K562 (cell line): ENCODE measurements at regions not wholly inside any gene's neighbourhood (a gene's known extent, or its start where the extent isn't known, plus 50 kb on each side); places are given as distances from the start of the nearest gene placed in this dataset.

Experiments used
- ATAC-seq: fragments of 200-7000 bp; cut with Tn5 transposase; 3 replicates; pipeline ENCODE4 v1.9.1; 2020; ENCODE audit warnings: moderate library complexity
- BruUV-seq: library from RNA; stranded (reverse); fragments of 400-500 nt; replicated peaks from 2 replicates; lab custom pipeline; 2021; lab: Mats Ljungman, UMichigan
- CTCF ChIA-PET: fragments of 300-600 bp; formaldehyde crosslinking; extraction: SDS; loops from one replicate; lab custom pipeline; 2021; ENCODE audit warnings: low intra/inter-chr PET ratio; lab: Yijun Ruan, JAX
- POLR2A ChIA-PET: fragments of 300-600, 350-650 bp; sonication (Branson Sonifier 250); formaldehyde crosslinking; extraction: SDS; loops from one replicate; lab custom pipeline; 2021; ENCODE audit warnings: antibody characterized with exemption, inconsistent platforms; lab: Yijun Ruan, JAX
- DNase-seq, 4 experiments: peaks; one replicate each; pipeline versions ENCODE4 v3.0.0 to v3.0.0-alpha.2; 2011 to 2018; ENCODE audit warnings: low spot score in 3 of 4, mixed read lengths in 3 of 4; ENCODE audit errors: extremely low read depth in 1 of 4
- FAIRE-seq: peaks from 2 replicates; lab custom pipeline; 2011; peaks lifted over from hg19 to GRCh38; lab: Jason Lieb, UNC
- H2AFZ ChIP-seq: 2 replicates; pipeline ENCODE4 v1.6.0; 2011; ENCODE audit warnings: low read depth, low read length, control low read depth, inconsistent platforms
- H3K27ac ChIP-seq: fragments of 200-600 bp; 3 replicates; pipeline ENCODE4 v1.8.0; 2011; ENCODE audit warnings: low read depth, mild to moderate bottlenecking, control low read depth, inconsistent platforms, low read length, moderate library complexity, mixed read lengths; ENCODE audit errors: extremely low read depth
- H3K27me3 ChIP-seq, 2 experiments: fragments of 300-600 bp in 1 of 2; 2 replicates in 1 of 2; 3 replicates in 1 of 2; pipeline versions ENCODE4 v1.6.0 to v1.8.0; 2011; ENCODE audit warnings: inconsistent platforms in 2 of 2, low read length in 2 of 2, mild to moderate bottlenecking in 1 of 2, mixed read lengths in 1 of 2, moderate library complexity in 1 of 2; ENCODE audit not compliant: control insufficient read depth in 2 of 2, insufficient read depth in 2 of 2
- H3K36me3 ChIP-seq: fragments of 300-600 bp; 3 replicates; pipeline ENCODE4 v1.8.0; 2011; ENCODE audit warnings: mild to moderate bottlenecking, low read length, inconsistent platforms; ENCODE audit not compliant: control insufficient read depth, insufficient read depth
- H3K4me1 ChIP-seq, 2 experiments: fragments of 200-600 bp in 1 of 2; replicated peaks in 1 of 2; 2 replicates in 1 of 2; 3 replicates in 1 of 2; pipeline versions ENCODE4 v1.5.1 to v1.8.0; 2011; ENCODE audit warnings: inconsistent platforms in 2 of 2, low read length in 2 of 2, mild to moderate bottlenecking in 1 of 2, mixed read lengths in 1 of 2, moderate library complexity in 1 of 2; ENCODE audit not compliant: control insufficient read depth in 2 of 2, insufficient read depth in 2 of 2
- H3K4me2 ChIP-seq: 2 replicates; pipeline ENCODE4 v1.6.1; 2011; ENCODE audit warnings: low read length, control low read depth, inconsistent platforms, mixed read lengths; ENCODE audit not compliant: insufficient read depth
- H3K4me3 ChIP-seq: fragments of 200-600 bp; sonication (generic), shearing (Covaris generic); 2 replicates; pipeline ENCODE4 v1.5.1; 2016; ENCODE audit warnings: control low read depth, inconsistent platforms
- H3K79me2 ChIP-seq: fragments of 200-600 bp; 3 replicates; pipeline ENCODE4 v1.8.0; 2011; ENCODE audit warnings: low read length, inconsistent platforms; ENCODE audit not compliant: control insufficient read depth, insufficient read depth
- H3K9ac ChIP-seq, 2 experiments: 2 replicates each; pipeline versions ENCODE4 v1.6.0 to v1.6.1; 2011; ENCODE audit warnings: low read depth in 2 of 2, low read length in 2 of 2, control low read depth in 1 of 2, inconsistent platforms in 1 of 2, mild to moderate bottlenecking in 1 of 2, mixed read lengths in 1 of 2; ENCODE audit not compliant: insufficient read depth in 1 of 2
- H3K9me1 ChIP-seq: one replicate; pipeline ENCODE4 v1.6.0; 2011; ENCODE audit warnings: inconsistent platforms, mild to moderate bottlenecking, low read length, moderate library complexity; ENCODE audit not compliant: control insufficient read depth, insufficient read depth
- H3K9me3 ChIP-seq: replicated peaks from 2 replicates; pipeline ENCODE4 v1.5.1; 2011; ENCODE audit warnings: low read depth, low read length, inconsistent platforms; ENCODE audit not compliant: control insufficient read depth, insufficient read depth
- H4K20me1 ChIP-seq: replicated peaks from 2 replicates; pipeline ENCODE4 v1.6.1; 2011; ENCODE audit warnings: low read length, inconsistent platforms, mixed read lengths; ENCODE audit not compliant: control insufficient read depth, insufficient read depth
- CCNT2 ChIP-seq: IDR thresholded peaks from 2 replicates; pipeline ENCODE4 v1.6.1; 2011; ENCODE audit warnings: borderline replicate concordance, low read depth, mild to moderate bottlenecking, moderate library complexity, mixed read lengths, low read length; ENCODE audit not compliant: insufficient read length; ENCODE audit errors: extremely low read depth
- ETS2 ChIP-seq: IDR thresholded peaks from 2 replicates; pipeline ENCODE4 v1.6.1; 2016; ENCODE audit warnings: borderline replicate concordance, missing genetic modification characterization, mild to moderate bottlenecking, moderate library complexity, missing compliant biosample characterization; ENCODE audit not compliant: poor library complexity, severe bottlenecking
- ETV5 ChIP-seq: sonication (generic); formaldehyde crosslinking; IDR thresholded peaks from 2 replicates; pipeline ENCODE4 v1.4.0; 2020; ENCODE audit warnings: low read depth, mild to moderate bottlenecking, missing genetic modification reagents
- MEF2A ChIP-seq: IDR thresholded peaks from 2 replicates; pipeline ENCODE4 v1.6.1; 2011; ENCODE audit warnings: low read depth, mild to moderate bottlenecking, low read length, moderate library complexity; ENCODE audit not compliant: control insufficient read depth
- RBBP5 ChIP-seq: fragments of 200-600 bp; sonication (generic); IDR thresholded peaks from 2 replicates; pipeline ENCODE4 v1.6.1; 2012; ENCODE audit warnings: borderline replicate concordance, mild to moderate bottlenecking, low read length, control low read depth, inconsistent platforms; ENCODE audit not compliant: insufficient read depth, poor library complexity, severe bottlenecking
- ZFP30 ChIP-seq: fragments of 250-450 bp; sonication (Bioruptor Pico); IDR thresholded peaks from 2 replicates; pipeline ENCODE4 v1.8.0; 2022; ENCODE audit warnings: moderate library complexity, mild to moderate bottlenecking, inconsistent platforms, borderline replicate concordance
- ZNF3 ChIP-seq: fragments of 250-450 bp; sonication (Bioruptor Pico); IDR thresholded peaks from 2 replicates; pipeline ENCODE4 v1.5.0; 2021; ENCODE audit warnings: mild to moderate bottlenecking, moderate library complexity
- ZNF764 ChIP-seq: fragments of 250-450 bp; sonication (Bioruptor Pico); IDR thresholded peaks from 2 replicates; pipeline ENCODE4 v1.4.0; 2020; ENCODE audit warnings: low read depth, mild to moderate bottlenecking, moderate library complexity
- ZNF830 ChIP-seq: fragments of 250-450 bp; sonication (Bioruptor Pico); IDR thresholded peaks from 2 replicates; pipeline ENCODE4 v1.5.0; 2021; ENCODE audit warnings: mild to moderate bottlenecking
- WGBS: fragments of 100-300 bp; shearing (Covaris generic); methylation state at CpG from one replicate; pipeline ENCODE4 v1.1.6; 2016; ENCODE audit warnings: low coverage, mixed read lengths; ENCODE audit not compliant: insufficient coverage; ENCODE audit errors: missing lambda C conversion rate; 5-methylcytosine and 5-hydroxymethylcytosine counted together
- in situ Hi-C: fragments of 300-500 bp; cut with MboI; formaldehyde crosslinking; loops from 4 replicates; pipeline ENCODE4 v1.15.0; 2018; ENCODE audit warnings: inconsistent platforms, mixed read lengths
- intact Hi-C: fragments of 100-400 bp; cut with micrococcal nuclease; formaldehyde crosslinking; loops from 2 replicates; pipeline ENCODE4 v1.14.2; 2022

- 86% methylated on average over 6 of the region's 8 CpGs for WGBS
- H3K79me2 ChIP-seq = no peaks in the 10 kb centered on the region
- H4K20me1 ChIP-seq = no peaks in the 10 kb centered on the region
- H3K4me3 ChIP-seq = no peak overlapping the region
- no peaks in the 10 kb centered on the region for H3K27me3 ChIP-seq
- intact Hi-C loops (loop anchor here (10.0 kb wide), 1 partner anchor 513 kb away; no protein-coding TSS in a partner anchor), in situ Hi-C loops (loop anchor here (10.0 kb wide), 1 partner anchor 263 kb away; no protein-coding TSS in a partner anchor)
- no peak for ATAC-seq
- no peaks in the 10 kb centered on the region for H3K36me3 ChIP-seq
- CTCF ChIA-PET = interaction anchor here (0.5 kb wide), 1 partner anchor 42 kb away, joined by 3 read pairs; no protein-coding TSS in a partner anchor
- DNase-seq = no peak
- no peak for TF ChIP-seq ETS2 (tag)
- TF ChIP-seq RBBP5 = no peak
- no peak for TF ChIP-seq ETV5 (CRISPR knock-in tag)
- no peak for TF ChIP-seq ZNF3 (CRISPR knock-in tag)
- no peak for TF ChIP-seq ZNF830 (CRISPR knock-in tag)
- no peak for TF ChIP-seq MEF2A
- TF ChIP-seq ZNF764 = no peak
- TF ChIP-seq ZFP30 (CRISPR knock-in tag) = no peak
- TF ChIP-seq CCNT2 = no peak
- POLR2A ChIA-PET = interaction anchor here (0.6 kb wide), 1 partner anchor 250 kb away, joined by 3 read pairs; no protein-coding TSS in a partner anchor
- H3K4me2 ChIP-seq = no peak overlapping the region
- H3K27ac ChIP-seq = no peak overlapping the region
- no peak overlapping the region for H3K9ac ChIP-seq
- H3K9me1 ChIP-seq = no peaks in the 10 kb centered on the region
- no peak for FAIRE-seq
- peaks cover 4% of the 10 kb centered on the region for H3K9me3 ChIP-seq
- H2AFZ ChIP-seq = no peak overlapping the region
- H3K4me1 ChIP-seq = peaks cover 22 to 39% of the 10 kb centered on the region in 2 experiments
- BruUV-seq = no TSS peak
Measured at GRCh38 chr2:42971381-42971780, 179.0 kb upstream of the HAAO start.
